Stomach (tissue), 8 donors: ENCODE measurements at regions not wholly inside any gene's neighbourhood (a gene's known extent, or its start where the extent isn't known, plus 50 kb on each side); places are given as distances from the start of the nearest gene placed in this dataset.

ENCODE experiments used
- DNase-seq, 2 donors: peaks; one replicate each; pipeline versions ENCODE4 v3.0.0 to v3.0.0-alpha.2; 2013 to 2019
- H3K27ac ChIP-seq, 5 donors: fragments of 200-600 bp in 4 of 5; sonication (generic) in 4 of 5; one replicate each; pipeline ENCODE4 v1.5.1; 2013 to 2019; ENCODE audit warnings: mild to moderate bottlenecking in 1 of 5, moderate library complexity in 1 of 5
- H3K27me3 ChIP-seq, 3 donors: fragments of 200-600 bp; sonication (generic); one replicate each; pipeline ENCODE4 v1.5.1; 2017 to 2019; ENCODE audit warnings: mixed run types in 1 of 3
- H3K36me3 ChIP-seq, 4 donors: fragments of 200-600 bp; sonication (generic); 1 replicate in 3 of 4; 2 replicates in 1 of 4; pipeline ENCODE4 v1.5.1; 2016 to 2019
- H3K4me1 ChIP-seq, 4 donors: fragments of 200-600 bp; sonication (generic); one replicate each; pipeline ENCODE4 v1.5.1; 2016 to 2019
- H3K4me3 ChIP-seq, 4 donors: fragments of 200-600 bp; sonication (generic) in 3 of 4; one replicate each; pipeline ENCODE4 v1.5.1; 2016 to 2019; ENCODE audit warnings: mild to moderate bottlenecking in 1 of 4
- H3K9me3 ChIP-seq, 4 donors: fragments of 200-600 bp; sonication (generic); one replicate each; pipeline ENCODE4 v1.5.1; 2016 to 2019
- EP300 ChIP-seq: sonication (generic); formaldehyde crosslinking; IDR thresholded peaks from one replicate; pipeline ENCODE4 v1.6.1; 2017; ENCODE audit warnings: antibody characterized with exemption
- POLR2A ChIP-seq, 4 donors: fragments of 450-650 bp; IDR thresholded peaks; one replicate each; pipeline ENCODE4 v1.6.1; 2016; ENCODE audit warnings: antibody characterized with exemption in 4 of 4, control low read depth in 2 of 4, mild to moderate bottlenecking in 1 of 4, moderate library complexity in 1 of 4
- POLR2AphosphoS5 ChIP-seq, 3 donors: sonication (generic); formaldehyde crosslinking; IDR thresholded peaks; one replicate each; pipeline ENCODE4 v1.6.1; 2016; ENCODE audit warnings: antibody characterized with exemption in 3 of 3
- WGBS, 5 donors: extraction: QIAGEN DNeasy Blood & Tissue Kit in 3 of 5; methylation state at CpG; one replicate each; pipeline versions ENCODE4 v1.1.5 to v1.1.7; 2013 to 2018; 5-methylcytosine and 5-hydroxymethylcytosine counted together
- intact Hi-C: fragments of 100-400 bp; cut with DNase I; formaldehyde crosslinking; loops from one replicate; pipeline ENCODE4 v1.15.1; 2023; ENCODE audit warnings: low total_unique reads
- TF ChIP-seq, protein P1 (sequence below), 7 experiments: fragments of 450-650 bp in 4 of 7; fragments of 200-600 bp in 3 of 7; sonication (generic) in 3 of 7; IDR thresholded peaks; one replicate each; pipeline ENCODE4 v1.5.1; 2016 to 2019; ENCODE audit warnings: antibody characterized with exemption in 7 of 7, control low read depth in 2 of 7, mild to moderate bottlenecking in 1 of 7
- donor health status: healthy with polysubstance abuse.
- donor health status: Bipolar disorder and iron deficiency.
- donor health status: healthy.

DNA sequence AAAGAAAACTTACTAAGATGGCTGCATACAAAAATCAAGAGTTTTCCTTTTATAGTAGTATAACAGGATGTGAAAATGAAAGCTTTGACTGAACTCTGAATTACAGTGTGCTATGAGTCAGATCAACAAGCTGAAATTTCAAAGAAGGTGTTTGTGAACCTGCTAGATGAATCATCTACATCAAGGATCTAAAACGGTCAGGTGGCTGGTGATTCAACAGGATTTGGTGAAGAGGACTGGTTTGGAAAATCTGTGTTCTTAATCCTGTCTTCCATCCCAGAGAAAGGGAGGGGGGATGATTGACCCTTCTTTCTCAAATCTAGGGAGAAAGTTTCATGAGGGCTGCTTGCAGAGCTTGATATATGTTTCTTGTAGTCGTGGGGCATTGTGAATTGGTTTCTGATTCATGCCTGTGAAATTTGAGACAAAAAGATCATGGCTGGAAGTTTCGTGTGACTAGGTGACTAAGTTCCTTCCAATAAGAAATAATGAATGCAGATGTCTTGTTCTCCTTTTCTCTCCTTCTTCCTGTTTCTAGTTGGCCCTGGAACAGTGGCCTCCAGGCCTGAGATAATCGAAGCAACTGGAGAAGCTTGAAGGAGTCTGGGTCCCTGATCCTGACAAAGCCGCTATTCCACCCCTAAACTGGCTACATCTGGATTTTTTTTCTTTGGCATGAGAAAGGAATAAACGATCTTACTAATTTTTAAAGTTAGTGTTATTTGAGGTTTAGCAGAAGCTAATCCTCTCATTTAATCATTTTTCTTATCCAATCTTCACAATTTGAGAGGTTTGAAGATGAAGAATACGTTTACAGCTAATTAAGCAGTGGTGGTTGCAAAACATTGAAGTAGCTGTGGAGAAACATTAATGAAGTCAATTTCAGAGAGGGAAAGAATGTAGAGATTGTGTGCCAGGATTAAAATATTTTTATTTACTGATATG is 67.2 kb downstream of the MRPS30 start:
- TF ChIP-seq, protein P1, sequence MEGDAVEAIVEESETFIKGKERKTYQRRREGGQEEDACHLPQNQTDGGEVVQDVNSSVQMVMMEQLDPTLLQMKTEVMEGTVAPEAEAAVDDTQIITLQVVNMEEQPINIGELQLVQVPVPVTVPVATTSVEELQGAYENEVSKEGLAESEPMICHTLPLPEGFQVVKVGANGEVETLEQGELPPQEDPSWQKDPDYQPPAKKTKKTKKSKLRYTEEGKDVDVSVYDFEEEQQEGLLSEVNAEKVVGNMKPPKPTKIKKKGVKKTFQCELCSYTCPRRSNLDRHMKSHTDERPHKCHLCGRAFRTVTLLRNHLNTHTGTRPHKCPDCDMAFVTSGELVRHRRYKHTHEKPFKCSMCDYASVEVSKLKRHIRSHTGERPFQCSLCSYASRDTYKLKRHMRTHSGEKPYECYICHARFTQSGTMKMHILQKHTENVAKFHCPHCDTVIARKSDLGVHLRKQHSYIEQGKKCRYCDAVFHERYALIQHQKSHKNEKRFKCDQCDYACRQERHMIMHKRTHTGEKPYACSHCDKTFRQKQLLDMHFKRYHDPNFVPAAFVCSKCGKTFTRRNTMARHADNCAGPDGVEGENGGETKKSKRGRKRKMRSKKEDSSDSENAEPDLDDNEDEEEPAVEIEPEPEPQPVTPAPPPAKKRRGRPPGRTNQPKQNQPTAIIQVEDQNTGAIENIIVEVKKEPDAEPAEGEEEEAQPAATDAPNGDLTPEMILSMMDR (IDR thresholded peaks at IDR 0.05) = no peak
- no peak for TF ChIP-seq EP300
- TF ChIP-seq POLR2A (IDR thresholded peaks at IDR 0.05) = no peak
- no peak for TF ChIP-seq POLR2AphosphoS5 (IDR thresholded peaks at IDR 0.05)
- Histone ChIP-seq H3K9me3 (peaks cover 0 to 2% (median 0%) of the 10 kb centered on the region in 4 donors), H3K4me3 (no peak overlapping the region)

DNA sequence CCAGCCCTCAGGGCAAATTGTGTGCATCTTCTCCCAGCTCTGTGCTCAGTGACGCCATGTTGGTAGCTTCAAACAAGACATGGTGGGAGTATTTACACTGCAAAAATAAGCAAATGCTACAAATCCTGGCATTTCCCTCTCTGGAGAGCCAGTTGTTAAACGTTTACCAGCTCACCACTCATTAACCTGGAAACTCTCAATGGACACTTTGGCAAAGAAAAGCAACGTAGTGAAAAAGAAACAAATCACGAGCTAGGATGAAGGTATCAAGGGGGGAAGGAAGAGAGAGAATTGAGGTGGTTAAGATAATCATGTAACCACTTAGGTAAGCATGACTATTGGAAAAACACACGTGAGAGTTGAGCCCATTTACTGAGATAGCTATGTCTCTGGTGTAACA is 72.5 kb downstream of the MRPS30 start:
- Histone ChIP-seq H3K27ac (no peak overlapping the region), H3K27me3 (no peaks in the 10 kb centered on the region), H3K9me3 (peaks cover 0 to 16% (median 11%) of the 10 kb centered on the region in 4 donors), H3K36me3 (no peaks in the 10 kb centered on the region), H3K4me3 (no peak overlapping the region), H3K4me1 (no peaks in the 10 kb centered on the region)
- TF ChIP-seq, protein P1 (IDR thresholded peaks at IDR 0.05) = no peak
- TF ChIP-seq POLR2AphosphoS5 (IDR thresholded peaks at IDR 0.05) (no peak), POLR2A (IDR thresholded peaks at IDR 0.05) (no peak), EP300 (no peak)
- DNase-seq = no peak
- 33 to 51% (median 46%) methylated on average over 5 of the region's 5 CpGs for WGBS, 5 donors
- intact Hi-C loops = no loop called here

More for the DNA sequence above, 67.2 kb downstream of the MRPS30 start:
- intact Hi-C loops = no loop called here
- Histone ChIP-seq H3K4me1 (no peaks in the 10 kb centered on the region), H3K36me3 (no peaks in the 10 kb centered on the region), H3K27me3 (no peaks in the 10 kb centered on the region), H3K27ac (no peak overlapping the region)
- no peak for DNase-seq
- 49 to 56% (median 54%) methylated on average over 7 of the region's 7 CpGs for WGBS, 5 donors

DNA sequence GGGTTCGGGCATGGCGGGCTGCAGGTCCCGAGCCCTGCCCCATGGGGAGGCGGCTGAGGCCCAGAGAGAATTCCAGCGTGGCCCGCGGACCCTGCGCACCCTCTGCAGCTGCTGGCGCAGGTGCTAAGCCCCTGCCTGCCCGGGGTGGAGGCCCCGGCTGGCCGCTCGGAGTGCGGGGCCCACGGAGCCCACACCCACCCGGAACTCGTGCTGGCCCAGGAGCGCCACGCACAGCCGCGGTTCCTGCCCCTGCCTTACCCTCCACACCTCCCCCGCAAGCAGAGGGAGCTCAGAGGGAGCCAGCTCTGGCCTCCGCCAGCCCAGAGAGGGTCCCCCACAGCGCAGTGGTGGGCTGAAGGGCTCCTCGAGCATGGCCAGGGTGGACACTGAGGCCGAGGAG is 75.3 kb downstream of the MRPS30 start:
- H3K4me3 ChIP-seq = no peak overlapping the region
- no peak for DNase-seq
- TF ChIP-seq POLR2A (IDR thresholded peaks at IDR 0.05) (no peak), POLR2AphosphoS5 (IDR thresholded peaks at IDR 0.05) (no peak), EP300 (no peak)
- TF ChIP-seq, protein P1 (IDR thresholded peaks at IDR 0.05) = no peak
- no peaks in the 10 kb centered on the region for H3K36me3 ChIP-seq
- H3K4me1 ChIP-seq = no peaks in the 10 kb centered on the region
- H3K9me3 ChIP-seq = peaks cover 0 to 14% (median 11%) of the 10 kb centered on the region in 4 donors
- whole genome bisulfite sequencing, 5 donors = 91 to 96% (median 92%) methylated on average over 10 to 26 of the region's 26 CpGs
- intact Hi-C loops = no loop called here
- H3K27ac ChIP-seq = no peak overlapping the region
- no peaks in the 10 kb centered on the region for H3K27me3 ChIP-seq

DNA sequence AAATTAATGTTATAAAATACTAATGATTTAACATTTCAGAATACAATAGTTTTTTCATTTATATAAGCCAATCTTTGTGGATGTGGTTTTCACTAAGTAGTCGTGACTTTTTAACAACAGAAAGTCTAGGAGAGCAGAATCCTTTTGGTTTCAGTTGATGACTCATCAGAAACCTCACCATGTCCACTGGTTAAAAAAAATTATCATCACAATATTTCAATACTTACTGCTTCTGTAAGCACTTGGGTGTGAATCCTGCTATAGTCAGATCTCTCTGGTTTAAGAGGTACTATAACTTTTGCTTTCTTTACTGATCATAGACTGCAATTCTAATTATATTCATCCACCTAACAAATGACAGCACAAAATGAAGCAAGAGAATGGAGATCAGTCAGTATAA is 77.2 kb downstream of the MRPS30 start:
- whole genome bisulfite sequencing, 5 donors = 55 to 65% (median 63%) methylated on average over 1 of the region's 1 CpG
- Histone ChIP-seq H3K36me3 (no peaks in the 10 kb centered on the region), H3K4me3 (no peak overlapping the region), H3K4me1 (no peaks in the 10 kb centered on the region), H3K27me3 (no peaks in the 10 kb centered on the region), H3K9me3 (peaks cover 0 to 19% (median 11%) of the 10 kb centered on the region in 4 donors), H3K27ac (no peak overlapping the region)
- TF ChIP-seq, protein P1 (IDR thresholded peaks at IDR 0.05) = no peak
- TF ChIP-seq POLR2A (IDR thresholded peaks at IDR 0.05) (no peak), POLR2AphosphoS5 (IDR thresholded peaks at IDR 0.05) (no peak), EP300 (no peak)
- no peak for DNase-seq
- intact Hi-C loops = no loop called here
